ENCODE measurements at regions not wholly inside any gene's neighbourhood (a gene's known extent, or its start where the extent isn't known, plus 50 kb on each side); places are given as distances from the start of the nearest gene placed in this dataset.

DNA sequence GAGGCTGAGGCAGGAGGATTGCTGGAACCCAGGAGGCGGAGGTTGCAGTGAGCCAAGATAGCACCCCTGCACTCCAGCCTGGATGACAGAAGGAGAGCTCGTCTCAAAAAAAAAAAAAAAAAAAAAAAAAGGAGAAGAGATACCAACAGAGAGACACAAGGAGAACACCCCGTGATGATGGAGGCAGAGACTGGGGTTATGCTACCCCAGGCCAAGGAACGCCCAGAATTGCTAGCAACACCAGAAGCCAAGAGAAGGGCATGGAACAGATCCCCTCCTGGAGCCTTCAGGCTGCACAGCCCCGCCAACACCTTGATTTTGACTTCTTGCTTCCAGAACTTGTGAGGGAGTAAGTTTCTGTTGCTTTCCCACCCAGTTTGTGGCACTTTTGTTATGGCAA is 148.0 kb upstream of the FOXN3 start:
- intact Hi-C loops (cut with micrococcal nuclease), result no loop called here
- 0% methylated on average over 2 of the region's 5 CpGs for WGBS (ENCODE audit: insufficient coverage, low coverage, missing lambda C conversion rate)

More for the DNA sequence above, 148.0 kb upstream of the FOXN3 start:
- Histone ChIP-seq H4K20me1 (replicated peaks; ENCODE audit: control insufficient read depth, insufficient read depth, low read length) (no peaks in the 10 kb centered on the region), H3K9me1 (ENCODE audit: control insufficient read depth, insufficient read depth, low read length) (no peaks in the 10 kb centered on the region), H3K79me2 (ENCODE audit: control insufficient read depth, insufficient read depth, low read length) (no peaks in the 10 kb centered on the region), H3K36me3 (ENCODE audit: control insufficient read depth, insufficient read depth, low read length) (no peaks in the 10 kb centered on the region), H3K4me2 (ENCODE audit: insufficient read depth, low read length) (no peak overlapping the region), H3K9ac (ENCODE audit: insufficient read depth in 1 of 2, low read depth in 2 of 2, low read length in 2 of 2) (no peak overlapping the region), H3K27me3 (ENCODE audit: control insufficient read depth in 2 of 2, insufficient read depth in 2 of 2, low read length in 2 of 2) (no peaks in the 10 kb centered on the region; a peak in 1 of 5 replicates), H3K9me3 (replicated peaks; ENCODE audit: control insufficient read depth, insufficient read depth, low read depth, low read length) (no peaks in the 10 kb centered on the region), H2AFZ (ENCODE audit: low read depth, low read length) (no peak overlapping the region), H3K27ac (ENCODE audit: extremely low read depth, low read depth, low read length) (no peak overlapping the region), H3K4me3 (no peak overlapping the region), H3K4me1 (replicated peaks in 1 of 2; ENCODE audit: control insufficient read depth in 2 of 2, insufficient read depth in 2 of 2, low read length in 2 of 2) (no peaks in the 10 kb centered on the region)
- DNase-seq (ENCODE audit: extremely low read depth in 1 of 4, low spot score in 3 of 4) (no peak), FAIRE-seq (no peak), ATAC-seq (no peak)
- TF ChIP-seq ASH1L (IDR thresholded peaks at IDR 0.05; ENCODE audit: borderline replicate concordance, low read depth, partially characterized antibody) (no peak), MEIS2 (IDR thresholded peaks at IDR 0.05; ENCODE audit: partially characterized antibody) (no peak), HDAC6 (IDR thresholded peaks at IDR 0.05; ENCODE audit: low read depth, low read length) (no peak), RFX7 (CRISPR knock-in tag; IDR thresholded peaks at IDR 0.05) (no peak), TBL1XR1 (IDR thresholded peaks at IDR 0.05; ENCODE audit: low read length in 2 of 2) (no peak), ZNF3 (CRISPR knock-in tag; IDR thresholded peaks at IDR 0.05) (no peak), RFX1 (IDR thresholded peaks at IDR 0.05) (no peak), RNF2 (IDR thresholded peaks at IDR 0.05) (no peak)
- TF ChIP-seq, protein P1, sequence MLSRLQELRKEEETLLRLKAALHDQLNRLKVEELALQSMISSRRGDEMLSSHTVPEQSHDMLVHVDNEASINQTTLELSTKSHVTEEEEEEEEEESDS (CRISPR knock-in tag; IDR thresholded peaks at IDR 0.05), result no peak
- TF ChIP-seq, protein P2, sequence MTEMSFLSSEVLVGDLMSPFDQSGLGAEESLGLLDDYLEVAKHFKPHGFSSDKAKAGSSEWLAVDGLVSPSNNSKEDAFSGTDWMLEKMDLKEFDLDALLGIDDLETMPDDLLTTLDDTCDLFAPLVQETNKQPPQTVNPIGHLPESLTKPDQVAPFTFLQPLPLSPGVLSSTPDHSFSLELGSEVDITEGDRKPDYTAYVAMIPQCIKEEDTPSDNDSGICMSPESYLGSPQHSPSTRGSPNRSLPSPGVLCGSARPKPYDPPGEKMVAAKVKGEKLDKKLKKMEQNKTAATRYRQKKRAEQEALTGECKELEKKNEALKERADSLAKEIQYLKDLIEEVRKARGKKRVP (CRISPR knock-in tag; IDR thresholded peaks at IDR 0.05), result no peak
- TF ChIP-seq, protein P3, sequence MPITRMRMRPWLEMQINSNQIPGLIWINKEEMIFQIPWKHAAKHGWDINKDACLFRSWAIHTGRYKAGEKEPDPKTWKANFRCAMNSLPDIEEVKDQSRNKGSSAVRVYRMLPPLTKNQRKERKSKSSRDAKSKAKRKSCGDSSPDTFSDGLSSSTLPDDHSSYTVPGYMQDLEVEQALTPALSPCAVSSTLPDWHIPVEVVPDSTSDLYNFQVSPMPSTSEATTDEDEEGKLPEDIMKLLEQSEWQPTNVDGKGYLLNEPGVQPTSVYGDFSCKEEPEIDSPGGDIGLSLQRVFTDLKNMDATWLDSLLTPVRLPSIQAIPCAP (CRISPR knock-in tag; IDR thresholded peaks at IDR 0.05; ENCODE audit: borderline replicate concordance), result no peak
- TF ChIP-seq, protein P4, sequence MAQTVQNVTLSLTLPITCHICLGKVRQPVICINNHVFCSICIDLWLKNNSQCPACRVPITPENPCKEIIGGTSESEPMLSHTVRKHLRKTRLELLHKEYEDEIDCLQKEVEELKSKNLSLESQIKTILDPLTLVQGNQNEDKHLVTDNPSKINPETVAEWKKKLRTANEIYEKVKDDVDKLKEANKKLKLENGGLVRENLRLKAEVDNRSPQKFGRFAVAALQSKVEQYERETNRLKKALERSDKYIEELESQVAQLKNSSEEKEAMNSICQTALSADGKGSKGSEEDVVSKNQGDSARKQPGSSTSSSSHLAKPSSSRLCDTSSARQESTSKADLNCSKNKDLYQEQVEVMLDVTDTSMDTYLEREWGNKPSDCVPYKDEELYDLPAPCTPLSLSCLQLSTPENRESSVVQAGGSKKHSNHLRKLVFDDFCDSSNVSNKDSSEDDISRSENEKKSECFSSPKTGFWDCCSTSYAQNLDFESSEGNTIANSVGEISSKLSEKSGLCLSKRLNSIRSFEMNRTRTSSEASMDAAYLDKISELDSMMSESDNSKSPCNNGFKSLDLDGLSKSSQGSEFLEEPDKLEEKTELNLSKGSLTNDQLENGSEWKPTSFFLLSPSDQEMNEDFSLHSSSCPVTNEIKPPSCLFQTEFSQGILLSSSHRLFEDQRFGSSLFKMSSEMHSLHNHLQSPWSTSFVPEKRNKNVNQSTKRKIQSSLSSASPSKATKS (CRISPR knock-in tag; IDR thresholded peaks at IDR 0.05), result no peak
- TF ChIP-seq, protein P5, sequence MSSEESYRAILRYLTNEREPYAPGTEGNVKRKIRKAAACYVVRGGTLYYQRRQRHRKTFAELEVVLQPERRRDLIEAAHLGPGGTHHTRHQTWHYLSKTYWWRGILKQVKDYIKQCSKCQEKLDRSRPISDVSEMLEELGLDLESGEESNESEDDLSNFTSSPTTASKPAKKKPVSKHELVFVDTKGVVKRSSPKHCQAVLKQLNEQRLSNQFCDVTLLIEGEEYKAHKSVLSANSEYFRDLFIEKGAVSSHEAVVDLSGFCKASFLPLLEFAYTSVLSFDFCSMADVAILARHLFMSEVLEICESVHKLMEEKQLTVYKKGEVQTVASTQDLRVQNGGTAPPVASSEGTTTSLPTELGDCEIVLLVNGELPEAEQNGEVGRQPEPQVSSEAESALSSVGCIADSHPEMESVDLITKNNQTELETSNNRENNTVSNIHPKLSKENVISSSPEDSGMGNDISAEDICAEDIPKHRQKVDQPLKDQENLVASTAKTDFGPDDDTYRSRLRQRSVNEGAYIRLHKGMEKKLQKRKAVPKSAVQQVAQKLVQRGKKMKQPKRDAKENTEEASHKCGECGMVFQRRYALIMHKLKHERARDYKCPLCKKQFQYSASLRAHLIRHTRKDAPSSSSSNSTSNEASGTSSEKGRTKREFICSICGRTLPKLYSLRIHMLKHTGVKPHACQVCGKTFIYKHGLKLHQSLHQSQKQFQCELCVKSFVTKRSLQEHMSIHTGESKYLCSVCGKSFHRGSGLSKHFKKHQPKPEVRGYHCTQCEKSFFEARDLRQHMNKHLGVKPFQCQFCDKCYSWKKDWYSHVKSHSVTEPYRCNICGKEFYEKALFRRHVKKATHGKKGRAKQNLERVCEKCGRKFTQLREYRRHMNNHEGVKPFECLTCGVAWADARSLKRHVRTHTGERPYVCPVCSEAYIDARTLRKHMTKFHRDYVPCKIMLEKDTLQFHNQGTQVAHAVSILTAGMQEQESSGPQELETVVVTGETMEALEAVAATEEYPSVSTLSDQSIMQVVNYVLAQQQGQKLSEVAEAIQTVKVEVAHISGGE (CRISPR knock-in tag; IDR thresholded peaks at IDR 0.05), result no peak
- TF ChIP-seq, protein P6, sequence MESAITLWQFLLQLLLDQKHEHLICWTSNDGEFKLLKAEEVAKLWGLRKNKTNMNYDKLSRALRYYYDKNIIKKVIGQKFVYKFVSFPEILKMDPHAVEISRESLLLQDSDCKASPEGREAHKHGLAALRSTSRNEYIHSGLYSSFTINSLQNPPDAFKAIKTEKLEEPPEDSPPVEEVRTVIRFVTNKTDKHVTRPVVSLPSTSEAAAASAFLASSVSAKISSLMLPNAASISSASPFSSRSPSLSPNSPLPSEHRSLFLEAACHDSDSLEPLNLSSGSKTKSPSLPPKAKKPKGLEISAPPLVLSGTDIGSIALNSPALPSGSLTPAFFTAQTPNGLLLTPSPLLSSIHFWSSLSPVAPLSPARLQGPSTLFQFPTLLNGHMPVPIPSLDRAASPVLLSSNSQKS (CRISPR knock-in tag; IDR thresholded peaks at IDR 0.05), result no peak
- ChIA-PET CTCF (ENCODE audit: low intra/inter-chr PET ratio) (no interaction called here), POLR2A (no interaction called here)
- in situ Hi-C loops (cut with MboI), result no loop called here
- no TSS peak for BruUV-seq (replicated peaks)
